GM23338 (cell line): ENCODE measurements at regions not wholly inside any gene's neighbourhood (a gene's known extent, or its start where the extent isn't known, plus 50 kb on each side); places are given as distances from the start of the nearest gene placed in this dataset.

Source experiments
- CREB1 ChIP-seq: fragments of 250-450 bp; sonication (Bioruptor Pico); IDR thresholded peaks from 2 replicates; pipeline ENCODE4 v1.5.0; 2020; ENCODE audit warnings: low read depth, mild to moderate bottlenecking, moderate library complexity
- CTCF ChIP-seq, 2 experiments: fragments of 200-600 bp in 1 of 2; sonication (generic) in 1 of 2; conservative IDR thresholded peaks; 2 replicates each; pipeline versions ENCODE4 v1.5.1 to v1.6.1; 2016 to 2017; ENCODE audit warnings: antibody characterized with exemption in 2 of 2, low read depth in 2 of 2, mild to moderate bottlenecking in 2 of 2, moderate library complexity in 1 of 2
- ETS1 ChIP-seq: IDR thresholded peaks from 2 replicates; pipeline ENCODE4 v1.6.1; 2016; ENCODE audit warnings: antibody characterized with exemption
- EZH2 ChIP-seq: fragments of 200-600 bp; sonication (generic); IDR thresholded peaks from one replicate; pipeline ENCODE4 v1.8.0; 2017; ENCODE audit warnings: antibody characterized with exemption, mild to moderate bottlenecking, low read depth; ENCODE audit not compliant: unreplicated experiment
- EZH2phosphoT487 ChIP-seq: fragments of 200-600 bp; sonication (generic); IDR thresholded peaks from one replicate; pipeline ENCODE4 v1.8.1; 2018; ENCODE audit warnings: antibody characterized with exemption; ENCODE audit not compliant: unreplicated experiment
- POLR2AphosphoS5 ChIP-seq: IDR thresholded peaks from 2 replicates; pipeline ENCODE4 v1.6.1; 2016; ENCODE audit warnings: antibody characterized with exemption, low read depth
- REST ChIP-seq: IDR thresholded peaks from one replicate; pipeline ENCODE4 v1.6.1; 2018; ENCODE audit warnings: antibody characterized with exemption; ENCODE audit not compliant: unreplicated experiment
- STAT1 ChIP-seq: IDR thresholded peaks from one replicate; pipeline ENCODE4 v1.6.1; 2016; ENCODE audit warnings: antibody characterized with exemption; ENCODE audit not compliant: unreplicated experiment

- TF ChIP-seq CREB1 (CRISPR knock-in tag) = no peak
- no peak for TF ChIP-seq POLR2AphosphoS5
- no peak for TF ChIP-seq CTCF (conservative IDR thresholded peaks at IDR 0.05; ENCODE audit: low read depth in 2 of 2)
- TF ChIP-seq ETS1 = no peak
- TF ChIP-seq REST = no peak
- TF ChIP-seq EZH2 = no peak
- TF ChIP-seq STAT1 = no peak
- TF ChIP-seq EZH2phosphoT487 = no peak
Measured at GRCh38 chr12:87107270-87107669, 851.1 kb upstream of the MGAT4C start.
